Lung (tissue), 11 donors: ENCODE measurements at regions not wholly inside any gene's neighbourhood (a gene's known extent, or its start where the extent isn't known, plus 50 kb on each side); places are given as distances from the start of the nearest gene placed in this dataset.

Experiments used
- ATAC-seq: fragments of 200-7000 bp; cut with Tn5 transposase; one replicate; pipeline ENCODE4 v1.9.1; 2020; ENCODE audit warnings: moderate number of reproducible peaks; ENCODE audit not compliant: insufficient read depth, low FRiP score
- DNase-seq, 3 donors: peaks; one replicate each; pipeline ENCODE4 v3.0.0-alpha.2; 2013 to 2017
- H3K27ac ChIP-seq, 2 donors: one replicate each; pipeline ENCODE4 v1.5.1; 2013; ENCODE audit warnings: mild to moderate bottlenecking in 2 of 2, moderate library complexity in 2 of 2, control low read depth in 1 of 2, inconsistent platforms in 1 of 2, low read depth in 1 of 2, low read length in 1 of 2
- H3K27me3 ChIP-seq, 3 donors: one replicate each; pipeline ENCODE4 v1.5.1; 2013; ENCODE audit warnings: low read length in 2 of 3; ENCODE audit not compliant: control insufficient read depth in 3 of 3, insufficient read depth in 3 of 3
- H3K36me3 ChIP-seq, 4 donors: one replicate each; pipeline ENCODE4 v1.5.1; 2013; ENCODE audit warnings: low read length in 4 of 4, mild to moderate bottlenecking in 1 of 4, moderate library complexity in 1 of 4; ENCODE audit not compliant: control insufficient read depth in 4 of 4, insufficient read depth in 4 of 4
- H3K4me1 ChIP-seq, 5 donors: one replicate each; pipeline ENCODE4 v1.5.1; 2013; ENCODE audit warnings: low read length in 5 of 5, mild to moderate bottlenecking in 2 of 5, moderate library complexity in 1 of 5; ENCODE audit not compliant: control insufficient read depth in 5 of 5, insufficient read depth in 5 of 5
- H3K4me3 ChIP-seq: one replicate; pipeline ENCODE4 v1.5.1; 2013; ENCODE audit warnings: mild to moderate bottlenecking, control low read depth, moderate library complexity
- H3K9ac ChIP-seq, 2 donors: one replicate each; pipeline ENCODE4 v1.5.1; 2013; ENCODE audit warnings: low read length in 2 of 2, control low read depth in 1 of 2; ENCODE audit not compliant: insufficient read depth in 1 of 2
- H3K9me3 ChIP-seq, 4 donors: one replicate each; pipeline ENCODE4 v1.5.1; 2013; ENCODE audit warnings: low read length in 3 of 4, mild to moderate bottlenecking in 1 of 4, moderate library complexity in 1 of 4; ENCODE audit not compliant: control insufficient read depth in 4 of 4, insufficient read depth in 3 of 4
- WGBS, 2 donors: extraction: QIAGEN DNeasy Blood & Tissue Kit; methylation state at CpG; one replicate each; pipeline ENCODE4 v1.1.7; 2013; 5-methylcytosine and 5-hydroxymethylcytosine counted together
- TF ChIP-seq, protein P1 (sequence below): IDR thresholded peaks from 2 replicates; pipeline ENCODE4 v1.5.1; 2012; ENCODE audit warnings: mild to moderate bottlenecking; ENCODE audit errors: control extremely low read depth, extremely low read depth
- donor health status: control.
- donor health status: control.
- donor health status: Bipolar disorder and iron deficiency.
- donor health status: healthy.
- donor health status: DM: yes; HTN: yes; CAD: no.

DNA sequence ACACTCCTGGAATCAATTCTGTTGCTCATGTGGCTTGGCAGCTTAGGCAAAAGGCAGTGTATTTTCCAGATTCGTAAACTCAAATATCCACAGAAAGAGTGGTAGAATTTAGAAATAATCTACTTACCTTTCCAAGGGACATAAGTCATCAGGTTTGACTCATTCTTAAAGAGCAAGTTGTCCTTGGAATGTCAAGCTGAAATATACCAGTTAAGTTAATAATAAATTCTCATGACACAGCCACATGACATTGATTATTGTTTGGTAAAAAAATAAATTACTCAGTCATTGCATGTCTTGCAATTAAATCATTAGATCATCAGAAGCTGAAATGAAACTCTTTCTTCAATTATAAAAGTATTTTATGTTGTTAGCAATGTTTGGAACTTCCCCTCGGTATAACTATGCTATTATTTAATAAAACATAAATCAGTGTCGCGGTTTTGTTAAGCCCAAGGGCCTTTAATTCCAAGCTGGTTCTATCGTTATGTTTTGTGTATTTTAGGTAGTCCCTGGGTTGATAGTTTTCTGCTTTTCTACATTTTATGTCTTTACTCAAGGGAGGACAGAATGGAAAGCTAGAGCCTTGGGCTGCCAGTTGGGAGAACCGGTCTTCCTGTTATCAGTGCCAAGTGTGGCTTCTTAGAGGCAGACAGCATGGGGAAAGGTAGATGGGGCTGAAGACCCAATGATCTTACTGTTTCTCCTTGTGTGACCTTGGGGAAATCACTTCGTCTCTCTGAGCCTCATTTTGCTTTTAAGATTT lies 79.3 kb upstream of the PRLR start:
- no peak for DNase-seq
- no peak for ATAC-seq
- H3K9ac ChIP-seq, result no peak overlapping the region
- H3K27me3 ChIP-seq, result no peaks in the 10 kb centered on the region
- H3K4me3 ChIP-seq, result no peak overlapping the region
- no peaks in the 10 kb centered on the region for H3K4me1 ChIP-seq
- 91 to 92% methylated on average over 7 of the region's 7 CpGs for WGBS, 2 donors
- TF ChIP-seq, protein P1, sequence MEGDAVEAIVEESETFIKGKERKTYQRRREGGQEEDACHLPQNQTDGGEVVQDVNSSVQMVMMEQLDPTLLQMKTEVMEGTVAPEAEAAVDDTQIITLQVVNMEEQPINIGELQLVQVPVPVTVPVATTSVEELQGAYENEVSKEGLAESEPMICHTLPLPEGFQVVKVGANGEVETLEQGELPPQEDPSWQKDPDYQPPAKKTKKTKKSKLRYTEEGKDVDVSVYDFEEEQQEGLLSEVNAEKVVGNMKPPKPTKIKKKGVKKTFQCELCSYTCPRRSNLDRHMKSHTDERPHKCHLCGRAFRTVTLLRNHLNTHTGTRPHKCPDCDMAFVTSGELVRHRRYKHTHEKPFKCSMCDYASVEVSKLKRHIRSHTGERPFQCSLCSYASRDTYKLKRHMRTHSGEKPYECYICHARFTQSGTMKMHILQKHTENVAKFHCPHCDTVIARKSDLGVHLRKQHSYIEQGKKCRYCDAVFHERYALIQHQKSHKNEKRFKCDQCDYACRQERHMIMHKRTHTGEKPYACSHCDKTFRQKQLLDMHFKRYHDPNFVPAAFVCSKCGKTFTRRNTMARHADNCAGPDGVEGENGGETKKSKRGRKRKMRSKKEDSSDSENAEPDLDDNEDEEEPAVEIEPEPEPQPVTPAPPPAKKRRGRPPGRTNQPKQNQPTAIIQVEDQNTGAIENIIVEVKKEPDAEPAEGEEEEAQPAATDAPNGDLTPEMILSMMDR, result no peak
- H3K36me3 ChIP-seq, result no peaks in the 10 kb centered on the region
- peaks cover 0 to 2% (median 0%) of the 10 kb centered on the region in 4 donors for H3K9me3 ChIP-seq
- no peak overlapping the region for H3K27ac ChIP-seq

DNA sequence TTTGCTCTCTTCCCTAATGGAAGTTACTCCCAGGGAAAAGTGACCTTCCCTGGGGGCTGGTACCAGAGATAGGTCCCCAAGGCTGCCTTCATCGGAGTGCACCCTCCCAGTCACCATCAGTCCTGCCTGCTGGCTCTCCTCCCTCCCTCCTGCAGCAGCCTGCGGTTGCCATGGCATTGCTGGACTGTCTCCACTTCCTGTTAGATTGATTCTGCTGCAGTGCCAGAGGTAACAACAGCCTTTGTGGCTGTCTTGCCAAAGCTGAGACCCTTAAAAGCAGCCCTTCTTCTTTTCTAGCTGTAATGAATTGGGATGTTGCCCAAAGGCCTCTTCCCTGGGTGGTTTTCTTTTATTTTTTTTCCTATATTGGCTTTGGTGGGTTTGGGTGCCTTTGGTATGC lies 78.1 kb upstream of the PRLR start:
- 38 to 43% methylated on average over 2 of the region's 2 CpGs for WGBS, 2 donors
- H3K36me3 ChIP-seq, result no peaks in the 10 kb centered on the region
- ATAC-seq (no peak), DNase-seq (peak in 1 of 3 donors; percentile 37)
- no peak overlapping the region for H3K4me3 ChIP-seq
- no peak overlapping the region for H3K9ac ChIP-seq
- H3K4me1 ChIP-seq, result no peaks in the 10 kb centered on the region
- H3K27ac ChIP-seq, result no peak overlapping the region
- no peaks in the 10 kb centered on the region for H3K27me3 ChIP-seq
- no peaks in the 10 kb centered on the region for H3K9me3 ChIP-seq
- TF ChIP-seq, protein P1, result no peak

DNA sequence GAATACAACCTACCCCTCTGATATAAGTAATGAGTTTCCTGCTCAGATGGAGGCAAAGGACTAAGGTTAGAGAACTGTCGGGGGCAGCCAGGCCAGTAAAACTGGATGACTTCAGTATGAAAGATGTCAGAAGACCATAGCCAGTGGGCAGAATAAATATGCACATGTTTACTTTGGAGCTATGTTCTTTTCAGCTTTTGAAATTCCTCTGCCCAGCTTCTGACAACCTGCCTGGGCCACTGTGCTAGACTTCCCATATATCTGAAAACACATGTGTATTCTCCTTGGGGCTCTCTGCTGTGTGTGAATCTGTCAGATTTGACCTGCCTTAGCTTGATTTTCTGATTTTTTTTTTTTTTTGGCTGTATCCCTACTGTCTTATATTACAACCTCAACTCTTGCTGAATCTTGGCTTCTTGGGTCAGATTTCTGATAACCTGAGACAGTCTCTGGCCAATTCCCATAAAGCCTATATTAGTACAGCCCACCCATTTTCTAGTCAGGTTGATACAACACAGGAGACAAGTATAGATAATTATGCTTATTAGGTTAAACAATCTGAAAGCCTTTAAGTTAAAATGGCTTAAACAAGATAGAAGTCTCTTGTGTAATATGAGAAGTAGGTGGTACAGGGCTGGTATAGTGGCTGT lies 76.6 kb upstream of the PRLR start:
- Histone ChIP-seq H3K4me3 (no peak overlapping the region), H3K27me3 (no peaks in the 10 kb centered on the region), H3K9me3 (no peaks in the 10 kb centered on the region), H3K4me1 (no peaks in the 10 kb centered on the region), H3K36me3 (no peaks in the 10 kb centered on the region), H3K27ac (no peak overlapping the region), H3K9ac (no peak overlapping the region)
- DNase-seq, result no peak
- no peak for ATAC-seq
- 94 to 96% methylated on average over 1 of the region's 1 CpG for WGBS, 2 donors
- TF ChIP-seq, protein P1, result no peak
